NK-92 treated with Interleukin-12 subunit alpha and Interleukin-12 subunit beta, amount 100 ng/mL, for 24 hours (cell line): ENCODE measurements at regions not wholly inside any gene's neighbourhood (a gene's known extent, or its start where the extent isn't known, plus 50 kb on each side); places are given as distances from the start of the nearest gene placed in this dataset.
"Not testable (repeated sequence)": the region's sequence is repeated elsewhere in the genome, so short reads cannot be mapped to it uniquely, and the experiment has no call there.

Source experiments
- DNase-seq: peaks from one replicate; lab custom pipeline; 2025; lab: John Stamatoyannopoulos, UW

DNA sequence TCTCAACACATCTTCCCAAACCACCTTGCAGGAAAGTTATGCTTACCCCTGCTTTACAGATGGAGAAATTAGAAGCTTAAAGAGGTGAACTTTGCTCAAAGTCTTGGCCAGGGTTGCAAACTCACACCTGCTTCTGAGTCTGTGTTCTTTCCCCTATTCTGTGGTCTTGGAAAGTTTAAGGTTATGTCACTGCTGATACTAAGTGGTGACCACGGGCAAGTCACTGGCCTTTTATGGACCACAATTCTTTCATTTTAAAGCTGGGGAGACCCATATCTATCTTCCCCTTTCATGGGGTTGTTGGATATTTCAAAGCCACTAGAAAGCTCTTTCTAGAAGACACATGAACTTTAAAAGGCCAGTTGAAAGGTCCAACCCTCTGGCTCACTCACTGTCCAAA, 95.4 kb upstream of the KLF4 start:
- DNase-seq = no peak

DNA sequence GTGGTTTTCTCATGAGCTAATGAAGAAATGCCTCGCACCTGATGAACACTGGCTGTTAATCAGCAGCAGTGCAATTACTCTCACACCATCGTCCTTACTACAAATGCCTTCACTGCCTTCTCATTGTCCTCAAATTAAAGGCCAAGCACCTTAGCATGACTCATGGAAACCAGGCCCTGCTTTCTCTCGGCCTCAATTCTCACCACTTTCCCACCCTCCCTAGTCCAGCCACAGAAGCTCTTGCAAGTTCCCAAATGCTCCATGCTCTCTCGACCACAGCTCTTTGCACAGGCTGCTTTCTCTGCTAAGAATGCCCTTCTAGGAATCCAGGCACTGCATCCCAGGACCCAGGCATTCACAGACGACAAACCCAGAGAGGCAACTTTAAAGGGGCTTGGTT, 94.6 kb upstream of the KLF4 start:
- DNase-seq = no peak

DNA sequence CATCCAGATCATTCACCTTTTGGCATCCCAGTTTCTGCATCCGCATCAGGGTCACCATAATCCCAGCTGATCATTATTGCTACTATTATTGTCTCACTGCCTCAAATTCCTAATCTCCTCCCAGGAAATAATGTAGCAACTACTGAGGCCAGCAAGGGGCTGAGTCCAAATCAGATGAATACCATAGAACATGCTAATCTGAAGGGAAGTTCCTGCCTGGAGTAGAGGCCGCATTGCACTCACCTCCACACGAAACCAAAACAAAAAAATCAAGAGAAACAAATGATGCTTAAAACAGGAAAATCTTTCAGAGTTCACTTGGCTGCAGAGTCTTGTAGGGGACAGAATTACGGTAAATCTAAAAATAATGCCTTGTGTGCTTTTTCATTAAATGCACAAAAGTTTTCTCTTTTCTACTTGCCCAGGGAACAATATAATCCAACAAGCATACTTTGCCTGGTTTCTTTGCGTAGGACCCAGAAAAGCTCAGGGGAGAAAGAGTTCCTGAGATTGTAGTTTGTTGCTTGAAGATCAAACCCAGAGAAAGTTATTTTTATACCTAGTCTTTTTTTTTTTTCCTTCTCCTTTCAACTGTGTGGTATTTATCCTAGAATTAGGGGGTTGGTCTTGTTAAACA, 87.7 kb upstream of the KLF4 start:
- DNase-seq = no peak

DNA sequence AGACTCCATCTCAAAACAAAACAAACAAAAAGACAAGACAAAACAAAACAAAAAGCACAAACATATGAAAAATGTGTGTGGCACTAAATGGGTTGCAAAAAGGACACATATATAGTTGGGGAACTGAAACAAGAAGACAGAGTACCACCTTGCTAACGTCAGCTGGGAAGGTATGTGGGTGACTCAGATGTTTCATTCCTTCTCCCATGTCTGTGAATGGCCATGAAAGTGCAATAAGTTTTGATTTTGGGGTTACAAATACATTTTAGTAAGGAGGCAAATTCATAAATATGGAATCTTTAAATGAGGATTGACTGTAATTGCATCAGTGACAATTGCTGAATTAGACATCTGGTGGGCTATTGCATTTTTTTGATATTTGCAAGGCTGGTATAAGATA, 81.6 kb upstream of the KLF4 start:
- no peak for DNase-seq

DNA sequence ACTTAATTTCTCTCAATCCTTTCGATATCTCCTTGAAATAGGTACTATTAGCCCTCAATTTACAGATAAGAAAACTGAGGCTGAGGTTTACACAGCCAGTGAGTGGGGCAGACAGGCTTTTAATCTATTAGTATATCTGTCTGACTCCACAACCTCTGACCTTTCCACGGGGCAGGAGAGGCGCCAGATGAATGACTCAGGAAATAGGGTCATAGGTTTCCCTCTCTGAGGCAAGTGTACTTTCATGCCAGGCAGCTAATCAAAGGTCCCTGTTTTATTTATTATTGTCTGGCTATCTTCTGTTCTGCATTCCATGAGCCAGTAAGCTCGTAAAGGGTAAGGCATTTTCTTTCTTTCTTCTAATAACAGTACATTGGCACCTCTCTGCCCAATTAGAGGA, 79.6 kb upstream of the KLF4 start:
- no peak for DNase-seq

DNA sequence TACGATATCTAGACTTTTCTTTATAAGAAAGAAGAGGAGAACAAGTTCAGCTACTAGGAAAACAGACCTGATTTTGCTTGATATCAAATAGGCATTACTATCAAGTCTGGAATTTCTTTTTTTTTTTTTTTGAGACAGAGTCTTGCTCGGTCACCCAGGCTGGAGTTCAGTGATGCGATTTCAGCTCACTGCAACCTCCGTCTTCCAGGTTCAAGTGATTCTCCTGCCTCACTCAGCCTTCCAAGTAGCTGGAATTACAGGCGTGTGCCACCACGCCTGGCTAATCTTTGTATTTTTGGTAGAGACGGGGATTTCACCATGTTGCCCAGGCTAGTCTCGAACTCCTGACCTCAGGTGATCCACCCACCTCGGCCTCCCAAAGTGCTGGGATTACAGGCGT, 78.8 kb upstream of the KLF4 start:
- DNase-seq = not testable (repeated sequence)

DNA sequence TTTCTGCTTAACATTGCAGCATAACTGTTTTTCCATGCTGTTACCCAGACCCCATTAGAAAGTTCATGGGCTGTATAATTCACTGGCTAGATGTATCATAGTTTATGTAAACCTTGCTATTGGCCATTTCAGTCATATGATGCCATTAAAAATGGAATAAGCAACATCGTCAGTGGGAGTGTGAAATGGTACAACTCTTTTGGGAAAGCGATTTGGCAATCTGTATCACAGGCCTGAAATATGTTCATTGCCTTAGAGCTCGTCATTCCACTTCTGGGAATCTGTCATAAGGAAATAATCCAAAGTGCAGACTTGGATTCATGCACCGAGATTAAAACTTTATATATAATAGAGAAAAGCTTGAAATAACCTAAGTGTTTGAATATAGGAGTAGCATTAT, 77.9 kb upstream of the KLF4 start:
- DNase-seq = no peak

DNA sequence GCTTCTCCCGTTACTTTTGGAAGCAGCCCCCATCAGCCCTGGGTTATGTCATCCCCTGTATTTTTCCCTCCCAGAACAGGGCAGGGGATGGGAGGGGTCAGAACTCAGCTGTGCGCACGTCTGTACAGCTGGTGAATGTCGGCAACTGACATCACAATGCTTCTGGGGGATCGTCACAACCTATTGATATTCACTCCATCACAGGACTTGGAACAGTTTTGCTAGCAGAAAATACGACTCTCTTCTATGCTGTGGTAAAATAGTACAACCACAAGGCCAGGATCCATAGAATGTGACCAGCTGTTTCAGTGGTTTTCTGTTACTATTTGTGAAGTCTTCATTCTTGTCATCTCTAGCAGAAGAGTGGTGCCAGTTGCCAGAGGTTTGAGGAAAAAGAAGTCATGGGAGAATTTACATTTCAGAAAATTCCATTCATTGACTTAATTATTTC, 77.1 kb upstream of the KLF4 start:
- DNase-seq = no peak

DNA sequence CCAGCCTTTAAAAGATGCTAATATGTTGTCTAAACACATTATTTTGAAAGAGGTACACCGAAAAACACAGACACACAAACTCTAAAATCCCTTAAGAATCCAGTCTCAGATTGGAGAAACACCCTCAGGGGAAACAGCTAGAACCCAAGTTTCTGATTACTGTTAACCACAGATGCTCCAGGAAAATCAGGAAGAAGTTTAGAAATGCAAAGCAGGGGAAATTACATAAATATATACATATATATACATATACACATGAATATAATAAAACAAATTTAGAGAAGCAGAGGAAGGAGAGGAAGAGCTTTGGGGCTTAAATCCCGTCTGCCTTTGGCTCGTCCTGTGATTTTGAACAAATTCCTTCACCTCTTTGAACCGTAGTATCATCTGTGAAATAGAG, 73.2 kb upstream of the KLF4 start:
- DNase-seq = no peak

DNA sequence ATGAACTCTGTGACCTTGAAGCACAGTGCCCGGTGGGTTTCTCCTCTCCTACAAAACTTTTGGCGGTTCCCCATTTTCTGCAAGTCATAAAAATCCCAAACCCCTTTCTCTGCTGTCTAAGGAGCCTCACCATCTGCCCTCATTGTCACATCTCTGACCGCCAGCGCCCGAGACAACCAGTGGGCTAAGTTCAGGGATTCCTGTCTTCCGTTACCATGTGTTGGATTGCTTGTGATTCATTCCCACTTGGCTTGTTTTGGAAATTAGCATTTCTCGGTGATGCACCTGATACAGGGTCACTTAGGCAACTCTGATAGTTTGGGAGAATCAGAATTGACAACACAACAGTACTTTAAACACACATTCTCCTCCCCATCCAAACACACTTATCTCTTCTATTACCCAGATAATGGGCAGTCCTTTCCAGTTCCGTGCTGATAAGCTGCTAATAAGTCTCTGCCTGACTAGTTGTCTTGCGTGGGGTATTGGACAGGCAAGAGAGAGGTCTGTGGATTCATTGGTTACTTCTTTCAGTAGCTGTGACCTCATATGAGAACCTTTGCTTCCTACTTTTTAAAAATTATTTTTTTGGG, 70.0 kb upstream of the KLF4 start:
- no peak for DNase-seq

DNA sequence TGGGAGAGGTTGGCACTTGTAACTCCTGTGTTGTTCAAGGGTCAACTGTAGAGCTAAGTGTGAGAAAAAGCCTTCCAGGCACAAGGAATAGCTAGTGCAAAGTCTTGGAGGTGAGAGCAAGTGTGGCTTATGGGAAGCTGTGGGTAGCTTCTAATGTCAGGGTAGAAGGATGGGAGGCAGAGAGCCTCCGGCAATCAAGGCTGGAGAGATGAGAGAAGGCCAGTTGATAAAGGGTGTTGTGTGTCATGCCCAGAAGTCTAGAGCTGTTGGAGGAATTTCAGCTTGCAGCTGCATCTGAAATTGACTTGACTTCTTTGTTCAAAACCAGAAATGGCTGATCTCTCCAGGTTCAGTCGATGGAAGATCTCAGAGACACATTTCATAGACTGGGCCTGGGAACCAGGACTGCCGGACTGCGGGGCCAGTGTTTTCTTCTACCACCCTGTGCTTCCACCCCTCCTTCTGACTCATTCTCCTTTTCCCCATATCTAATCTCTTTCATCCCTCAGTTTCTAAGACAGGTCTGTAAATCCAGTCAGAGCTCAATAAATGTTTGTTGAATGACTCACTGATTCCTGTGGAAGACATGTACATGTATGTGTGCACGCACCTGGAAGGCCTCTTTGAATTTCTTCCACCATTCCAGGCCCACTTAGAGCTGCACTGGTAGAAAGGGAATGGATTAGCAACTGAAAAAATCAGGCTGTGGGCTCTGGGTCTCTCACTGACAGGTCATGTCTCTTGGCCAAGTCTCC, 67.8 kb upstream of the KLF4 start:
- DNase-seq = no peak

DNA sequence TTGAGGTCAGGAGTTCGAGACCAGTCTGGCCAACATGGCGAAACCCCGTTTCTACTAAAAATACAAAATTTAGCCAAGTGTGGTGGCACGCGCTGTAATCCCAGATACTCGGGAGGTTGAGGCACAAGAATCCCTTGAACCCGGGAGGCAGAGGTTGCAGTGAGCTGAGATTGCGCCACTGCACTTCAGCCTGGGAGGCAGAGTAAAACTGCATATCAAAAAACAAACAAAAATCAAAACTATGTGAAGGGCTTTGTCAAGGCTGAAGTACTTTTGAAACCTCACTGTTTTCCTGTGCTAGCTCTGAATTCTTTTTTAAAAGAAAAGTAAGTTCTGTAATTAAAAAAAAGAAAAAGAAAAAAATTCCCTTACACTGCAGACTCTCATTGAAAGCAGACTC, 65.1 kb upstream of the KLF4 start:
- no peak for DNase-seq

DNA sequence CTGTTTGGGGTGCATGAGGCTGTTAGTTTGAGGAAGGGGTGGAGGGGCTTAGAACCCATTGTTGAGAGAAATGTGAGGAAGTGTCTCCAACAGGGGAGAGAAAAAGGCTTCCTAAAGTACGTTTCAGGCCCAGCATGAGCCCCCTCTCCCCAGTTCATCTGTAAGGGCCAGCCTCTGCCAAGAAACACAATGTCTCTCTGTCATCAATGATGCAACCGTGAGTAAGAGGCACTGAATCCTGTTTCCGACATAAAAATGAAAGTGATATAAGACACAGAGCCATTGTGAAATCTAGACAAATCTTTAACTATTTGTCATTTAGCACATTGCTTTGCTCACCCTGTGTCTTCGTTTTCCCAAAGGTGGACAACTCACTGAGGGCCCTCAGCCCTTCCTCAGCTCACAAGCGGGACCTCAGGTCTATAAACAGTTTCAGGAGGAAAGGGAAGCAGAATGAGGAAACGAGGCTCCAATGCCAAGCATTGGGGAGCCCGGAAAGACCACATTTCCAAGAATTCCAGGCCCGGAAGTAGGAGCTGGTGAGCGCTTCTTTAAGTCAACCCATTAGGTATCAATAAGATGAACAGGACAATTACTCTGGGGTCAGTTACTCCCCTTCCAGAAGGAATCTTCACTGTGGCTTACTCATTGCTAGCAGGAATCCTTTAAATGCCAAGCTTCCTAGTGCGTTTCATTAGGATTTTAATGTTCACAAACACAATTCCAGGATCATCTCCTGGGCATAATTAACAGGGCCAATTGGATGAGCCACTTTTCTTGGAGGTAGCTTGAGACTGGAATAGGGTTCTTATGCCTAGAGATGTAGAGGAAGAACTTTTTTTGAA, 59.0 kb upstream of the KLF4 start:
- DNase-seq = no peak

DNA sequence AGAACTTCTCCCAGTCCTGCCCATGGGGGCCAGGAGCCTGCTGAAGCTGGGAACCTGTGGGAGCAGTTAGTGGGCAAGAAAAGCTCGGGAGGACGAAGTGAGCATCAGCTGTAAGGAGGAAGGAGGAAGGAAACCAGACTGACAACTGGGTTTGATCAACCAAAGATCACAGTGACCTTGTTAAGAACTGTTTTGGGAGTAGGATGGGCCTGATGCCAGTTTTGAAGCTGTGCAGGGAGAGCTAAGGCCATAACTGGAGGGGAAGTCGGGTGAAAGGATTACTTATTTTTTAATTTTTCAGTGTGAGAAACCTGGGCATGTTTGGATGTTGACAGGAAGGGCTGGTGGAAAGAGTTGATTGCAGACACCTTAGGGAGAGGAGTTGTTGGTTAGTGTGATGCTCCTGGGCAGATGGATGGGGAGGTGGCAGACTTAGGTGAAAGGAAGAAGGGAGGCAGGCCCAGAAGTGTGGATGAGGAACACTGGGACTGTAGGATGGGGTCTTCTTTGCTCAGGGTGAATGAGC, 58.3 kb upstream of the KLF4 start:
- no peak for DNase-seq

DNA sequence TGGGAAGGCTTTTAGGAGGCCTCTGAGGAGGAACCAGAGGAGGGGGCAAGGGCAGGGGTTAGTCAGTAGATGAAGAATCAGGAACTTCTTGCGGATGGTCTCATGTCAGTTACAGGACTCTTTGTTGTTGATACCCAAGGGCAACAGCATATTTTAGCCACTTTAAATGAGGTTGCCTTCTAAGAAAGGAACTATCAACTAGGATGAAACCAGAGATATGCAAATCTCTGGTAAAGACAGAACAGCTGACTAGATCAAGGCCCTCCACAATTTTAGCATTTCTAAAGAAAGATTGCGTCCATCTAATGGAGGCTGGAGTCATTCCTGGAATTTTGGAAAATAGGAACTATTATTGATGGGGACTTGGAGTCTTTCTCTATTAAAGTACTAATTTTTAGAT, 57.7 kb upstream of the KLF4 start:
- no peak for DNase-seq

DNA sequence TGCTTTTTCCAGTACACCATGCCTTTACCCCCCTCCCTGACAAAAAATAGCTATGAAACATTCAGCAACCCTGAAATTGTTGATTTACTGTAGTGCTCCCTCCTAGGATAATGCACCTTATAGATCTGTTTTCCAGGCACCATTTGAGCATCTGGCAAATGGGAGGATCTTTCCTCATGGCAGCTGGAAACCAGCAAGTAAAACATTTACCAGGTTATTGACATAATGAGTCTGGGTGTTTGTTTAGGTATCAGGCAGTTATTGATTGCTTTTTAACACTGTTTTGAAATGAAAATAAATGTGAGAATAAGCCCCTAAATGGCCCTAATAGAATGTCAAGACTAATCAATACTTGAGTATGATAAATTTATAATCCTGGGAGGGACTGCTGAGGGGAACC, 57.3 kb upstream of the KLF4 start:
- no peak for DNase-seq

DNA sequence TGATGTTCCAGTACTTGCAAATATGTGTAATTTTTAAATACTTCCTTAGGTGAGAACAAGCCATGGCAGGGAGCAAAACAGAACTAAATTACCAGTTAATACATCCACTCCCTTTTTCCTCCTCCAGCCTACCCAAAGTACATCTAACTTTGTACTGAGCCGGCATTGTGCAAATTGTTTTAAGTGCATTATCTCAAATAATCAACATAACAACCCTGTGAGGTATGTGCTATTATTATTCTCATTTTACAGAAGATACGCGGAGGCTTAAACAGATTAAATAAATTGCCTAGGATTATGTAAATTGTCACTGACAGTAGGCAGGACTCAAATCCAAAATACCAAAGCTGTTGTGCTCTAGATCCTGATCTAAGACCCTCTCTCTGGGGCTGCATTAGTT, 55.5 kb upstream of the KLF4 start:
- no peak for DNase-seq

DNA sequence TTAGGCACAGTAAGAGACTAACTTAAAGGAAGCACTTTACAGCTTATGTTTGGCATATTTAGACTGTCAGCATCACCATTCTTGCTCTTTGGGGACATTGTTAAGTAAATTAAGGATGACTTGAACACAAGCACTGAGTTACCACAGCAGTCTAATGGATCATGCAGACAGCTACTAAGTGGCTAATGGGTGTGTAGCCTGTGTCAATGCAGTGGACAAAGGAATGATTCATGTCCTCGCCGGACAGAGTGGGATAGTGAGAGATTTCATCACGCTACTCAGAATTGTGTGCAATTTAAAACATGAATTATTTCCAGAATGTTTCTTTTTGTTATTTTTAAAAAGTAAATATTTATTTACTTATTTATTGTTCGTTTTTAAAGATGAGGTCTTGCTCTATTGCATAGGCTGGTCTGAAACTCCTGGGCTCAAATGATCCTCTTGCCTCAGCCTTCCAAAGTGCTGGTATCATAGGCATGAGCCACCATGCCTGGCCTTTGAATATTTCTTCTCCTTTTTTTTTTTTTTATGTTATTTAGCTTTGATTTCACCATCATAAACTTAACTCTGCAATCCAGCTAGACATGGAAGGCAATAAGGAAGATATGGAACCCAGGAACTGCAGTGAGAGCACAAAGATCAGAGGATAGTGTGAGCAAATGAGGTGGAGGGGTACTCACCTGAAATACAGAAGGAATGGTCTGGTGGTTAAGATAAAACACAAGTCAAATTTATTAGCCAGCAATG, 53.0 kb upstream of the KLF4 start:
- DNase-seq = no peak

DNA sequence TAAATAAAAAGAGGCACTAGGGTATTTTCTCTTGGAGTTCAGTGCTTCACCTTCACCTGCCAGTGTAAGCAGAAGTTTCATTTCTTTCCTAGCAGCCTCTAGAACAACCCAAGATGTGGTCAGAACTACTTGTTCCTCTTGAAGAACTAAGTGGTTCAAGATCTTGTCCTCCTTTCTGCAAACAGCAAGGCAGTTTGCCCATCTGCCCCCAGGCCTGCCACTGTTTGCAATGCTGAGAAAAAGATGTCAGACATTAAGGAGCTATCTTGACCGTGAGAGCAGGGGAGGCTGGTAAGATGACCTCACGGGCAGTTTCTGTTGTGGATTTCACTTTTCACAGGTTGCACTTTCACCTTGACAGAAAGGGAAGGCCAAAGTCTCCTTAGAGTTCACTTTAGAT, 52.0 kb upstream of the KLF4 start:
- no peak for DNase-seq

DNA sequence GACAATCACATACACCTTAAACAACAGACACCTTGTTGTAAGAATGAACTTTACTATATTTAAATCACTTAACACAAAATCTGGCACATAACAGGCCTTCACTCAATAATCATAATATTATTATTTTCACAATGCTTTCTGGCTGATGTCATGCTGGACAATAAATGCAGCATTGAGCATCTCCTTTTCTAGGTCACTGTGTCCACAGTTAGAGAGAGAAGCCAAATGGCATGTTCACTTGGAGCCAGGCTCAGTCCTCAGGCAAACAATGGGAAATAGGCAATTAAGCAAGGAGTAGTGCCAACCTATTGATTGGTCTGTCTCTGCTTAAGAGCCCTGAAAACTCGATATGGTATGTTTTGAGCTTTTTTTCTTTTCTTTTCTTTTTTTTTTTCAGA, 50.6 kb upstream of the KLF4 start:
- DNase-seq = no peak

DNA sequence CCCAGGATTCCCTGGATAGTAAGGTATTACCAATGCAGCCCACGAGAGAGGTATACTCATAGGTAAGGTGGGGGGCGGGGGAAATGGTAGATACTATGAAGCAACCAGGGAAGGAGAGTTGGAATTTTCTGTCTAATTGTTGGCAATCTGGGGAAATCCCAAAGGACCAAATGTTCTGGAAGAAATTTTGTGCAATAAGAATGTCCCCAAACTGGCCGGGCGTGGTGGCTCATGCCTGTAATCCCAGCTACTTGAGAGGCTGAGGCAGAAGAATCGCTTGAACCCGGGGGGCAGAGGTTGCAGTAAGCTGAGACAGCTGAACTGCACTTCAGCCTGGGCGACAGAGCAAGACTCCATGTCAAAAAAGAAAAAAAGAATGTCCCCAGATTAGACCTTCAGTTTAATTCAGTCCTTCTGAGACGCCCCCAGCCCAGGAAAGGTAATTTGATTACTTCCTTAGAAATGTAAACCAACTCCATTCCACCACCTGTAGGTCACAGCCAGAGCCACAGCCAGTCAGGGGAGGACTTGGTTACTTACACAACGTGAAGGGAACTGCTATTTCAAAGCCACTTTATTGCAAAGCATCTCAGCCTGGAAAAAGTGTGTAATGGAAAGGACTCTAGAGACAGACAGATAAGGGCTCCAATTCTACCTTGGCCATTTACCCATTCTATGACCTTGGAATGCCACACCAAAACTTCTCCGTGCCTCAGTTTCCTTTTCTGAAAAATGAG, 50.0 kb upstream of the KLF4 start:
- no peak for DNase-seq
